GM12878 (cell line): ENCODE measurements at regions not wholly inside any gene's neighbourhood (a gene's known extent, or its start where the extent isn't known, plus 50 kb on each side); places are given as distances from the start of the nearest gene placed in this dataset.

Experiments used
- ATAC-seq: fragments of 200-7000 bp; cut with Tn5 transposase; 3 replicates; pipeline ENCODE4 v1.9.1; 2020; ENCODE audit warnings: mild to moderate bottlenecking, moderate library complexity
- BruUV-seq: library from RNA; stranded (reverse); fragments of 400-500 nt; replicated peaks from 2 replicates; lab custom pipeline; 2021; lab: Mats Ljungman, UMichigan
- CTCF ChIA-PET: fragments of 300-600 bp; sonication (Branson Sonifier 250); formaldehyde crosslinking; extraction: SDS; loops from one replicate; lab custom pipeline; 2021; ENCODE audit warnings: inconsistent platforms; lab: Yijun Ruan, JAX
- POLR2A ChIA-PET: fragments of 350-600 bp; formaldehyde crosslinking; extraction: SDS; loops from one replicate; lab custom pipeline; 2021; ENCODE audit warnings: inconsistent platforms; lab: Charles Lee
- RAD21 ChIA-PET: fragments of 300-600 bp; sonication (Branson Sonifier 250); formaldehyde crosslinking; loops from one replicate; lab custom pipeline; 2023; ENCODE audit warnings: antibody characterized with exemption; ENCODE audit not compliant: unreplicated experiment; lab: Charles Lee
- SMC1A ChIA-PET: fragments of 300-600 bp; sonication (Branson Sonifier 250); formaldehyde crosslinking; loops from one replicate; lab custom pipeline; 2023; ENCODE audit not compliant: unreplicated experiment, uncharacterized antibody; lab: Charles Lee
- DNase-seq: peaks from one replicate; pipeline ENCODE4 v3.0.0-alpha.2; 2011; ENCODE audit warnings: low read depth, low spot score
- FAIRE-seq: peaks from 3 replicates; lab custom pipeline; 2011; peaks lifted over from hg19 to GRCh38; lab: Jason Lieb, UNC
- H2AFZ ChIP-seq: 2 replicates; pipeline ENCODE4 v1.6.0; 2011; ENCODE audit warnings: low read depth, low read length, control low read depth; ENCODE audit not compliant: control insufficient read depth
- H3K27ac ChIP-seq: 2 replicates; pipeline ENCODE4 v1.5.1; 2011; ENCODE audit warnings: control low read depth; ENCODE audit not compliant: control insufficient read depth, insufficient read depth
- H3K27me3 ChIP-seq, 2 experiments: replicated peaks in 1 of 2; 2 replicates each; pipeline versions ENCODE4 v1.6.0 to v1.6.1; 2011; ENCODE audit warnings: low read length in 1 of 2; ENCODE audit not compliant: control insufficient read depth in 2 of 2, insufficient read depth in 2 of 2
- H3K36me3 ChIP-seq, 2 experiments: 2 replicates each; pipeline ENCODE4 v1.5.1; 2011; ENCODE audit warnings: low read length in 1 of 2; ENCODE audit not compliant: control insufficient read depth in 2 of 2, insufficient read depth in 2 of 2
- H3K4me1 ChIP-seq: 2 replicates; pipeline ENCODE4 v1.6.1; 2011; ENCODE audit warnings: mild to moderate bottlenecking, low read length, moderate library complexity, mixed read lengths; ENCODE audit not compliant: control insufficient read depth, insufficient read depth
- H3K4me2 ChIP-seq: 2 replicates; pipeline ENCODE4 v1.6.0; 2011; ENCODE audit warnings: control low read depth; ENCODE audit not compliant: control insufficient read depth, insufficient read depth
- H3K4me3 ChIP-seq: fragments of 200-600 bp; sonication (generic); 2 replicates; pipeline ENCODE4 v1.5.1; 2016
- H3K79me2 ChIP-seq: 2 replicates; pipeline ENCODE4 v1.6.0; 2011; ENCODE audit warnings: low read length; ENCODE audit not compliant: control insufficient read depth, insufficient read depth
- H3K9ac ChIP-seq: 2 replicates; pipeline ENCODE4 v1.8.0; 2011; ENCODE audit warnings: low read length, control low read depth, mixed read lengths; ENCODE audit not compliant: control insufficient read depth, insufficient read depth
- H3K9me3 ChIP-seq: replicated peaks from 3 replicates; pipeline ENCODE4 v1.5.1; 2011; ENCODE audit warnings: mild to moderate bottlenecking, low read length; ENCODE audit not compliant: control insufficient read depth, insufficient read depth
- H4K20me1 ChIP-seq: 2 replicates; pipeline ENCODE4 v1.6.0; 2011; ENCODE audit not compliant: control insufficient read depth, insufficient read depth
- ESRRA ChIP-seq: IDR thresholded peaks from 2 replicates; pipeline ENCODE4 v1.6.1; 2012; ENCODE audit warnings: mild to moderate bottlenecking, low read length, improper control_type of control experiment
- FOS ChIP-seq: IDR thresholded peaks from 3 replicates; pipeline ENCODE4 v1.6.1; 2011; ENCODE audit warnings: borderline replicate concordance; ENCODE audit not compliant: insufficient read length; ENCODE audit errors: extremely low read depth
- HCFC1 ChIP-seq: fragments of 150-350 bp; IDR thresholded peaks from 2 replicates; pipeline ENCODE4 v1.6.1; 2014; ENCODE audit warnings: low read length
- HDGF ChIP-seq: fragments of 450-650 bp; IDR thresholded peaks from 2 replicates; pipeline ENCODE4 v1.6.1; 2016; ENCODE audit warnings: antibody characterized with exemption
- MLLT1 ChIP-seq: fragments of 450-650 bp; IDR thresholded peaks from 2 replicates; pipeline ENCODE4 v1.6.1; 2016; ENCODE audit warnings: mild to moderate bottlenecking
- MXI1 ChIP-seq: fragments of 150-350 bp; IDR thresholded peaks from 2 replicates; pipeline ENCODE4 v1.6.1; 2011; ENCODE audit warnings: low read depth, mild to moderate bottlenecking, inconsistent platforms, low read length, improper control_type of control experiment
- MYB ChIP-seq: fragments of 150-350 bp; IDR thresholded peaks from 2 replicates; pipeline ENCODE4 v1.6.1; 2014; ENCODE audit warnings: mild to moderate bottlenecking, low read depth, low read length, borderline replicate concordance
- NR2C2 ChIP-seq: IDR thresholded peaks from 2 replicates; pipeline ENCODE4 v1.6.1; 2011; ENCODE audit warnings: borderline replicate concordance, low read depth; ENCODE audit not compliant: control insufficient read depth, insufficient read length
- PBX3 ChIP-seq: IDR thresholded peaks from 2 replicates; pipeline ENCODE4 v1.6.1; 2011; ENCODE audit warnings: mild to moderate bottlenecking, low read depth, low read length, moderate library complexity; ENCODE audit not compliant: insufficient replicate concordance
- SMAD1 ChIP-seq: fragments of 450-650 bp; IDR thresholded peaks from 2 replicates; pipeline ENCODE4 v1.6.1; 2018; ENCODE audit warnings: mild to moderate bottlenecking, low read depth; ENCODE audit not compliant: partially characterized antibody
- ZNF622 ChIP-seq: fragments of 450-650 bp; IDR thresholded peaks from 2 replicates; pipeline ENCODE4 v1.6.1; 2017; ENCODE audit warnings: mild to moderate bottlenecking, inconsistent platforms
- WGBS: methylation state at CpG from one replicate; pipeline ENCODE4 v1.1.6; 2016; ENCODE audit warnings: low lambda C conversion rate; ENCODE audit not compliant: insufficient replicate concordance, insufficient coverage; ENCODE audit errors: missing lambda C conversion rate; 5-methylcytosine and 5-hydroxymethylcytosine counted together
- in situ Hi-C: fragments of 300-500 bp; cut with MboI; formaldehyde crosslinking; loops from 9 replicates; pipeline ENCODE4 v1.14.3; 2018; ENCODE audit warnings: mixed read lengths
- intact Hi-C: fragments of 100-400 bp; cut with micrococcal nuclease; formaldehyde crosslinking; loops from one replicate; pipeline ENCODE4 v1.14.2; 2022; ENCODE audit not compliant: unreplicated experiment

- POLR2A ChIA-PET = no interaction called here
- DNase-seq = no peak
These were observed 275.7 kb downstream of the C1orf94 start for GRCh38 chr1:34452451-34452850.

More at GRCh38 chr1:34452451-34452850, 275.7 kb downstream of the C1orf94 start:
- in situ Hi-C loops = no loop called here
- WGBS = 38% methylated on average over 2 of the region's 2 CpGs
- no peaks in the 10 kb centered on the region for H4K20me1 ChIP-seq
- H3K4me3 ChIP-seq = no peak overlapping the region
- no peak overlapping the region for H3K9ac ChIP-seq
- no peak overlapping the region for H3K4me2 ChIP-seq
- TF ChIP-seq ZNF622 = no peak
- no peak for TF ChIP-seq HCFC1
- TF ChIP-seq MXI1 = no peak
- TF ChIP-seq NR2C2 = no peak
- TF ChIP-seq PBX3 = no peak
- no peak for TF ChIP-seq MLLT1
- no peak for TF ChIP-seq SMAD1
- no peak for TF ChIP-seq ESRRA
- TF ChIP-seq FOS = no peak
- no peak for TF ChIP-seq HDGF
- TF ChIP-seq MYB = no peak
- no peaks in the 10 kb centered on the region; a peak in 1 of 4 replicates for H3K27me3 ChIP-seq
- no peaks in the 10 kb centered on the region for H3K9me3 ChIP-seq
- ChIA-PET SMC1A (interaction anchor here (1.7 kb wide), 1 partner anchor 10 kb away, joined by 6 read pairs; no protein-coding TSS in a partner anchor), CTCF (no interaction called here), RAD21 (no interaction called here)
- no peak overlapping the region for H2AFZ ChIP-seq
- no peaks in the 10 kb centered on the region for H3K79me2 ChIP-seq
- BruUV-seq = no TSS peak
- ATAC-seq (no peak), FAIRE-seq (no peak)
- intact Hi-C loops = no loop called here
- H3K36me3 ChIP-seq = no peaks in the 10 kb centered on the region
- H3K27ac ChIP-seq = no peak overlapping the region
- no peaks in the 10 kb centered on the region for H3K4me1 ChIP-seq
